Vagina (tissue), 2 donors: ENCODE measurements at regions not wholly inside any gene's neighbourhood (a gene's known extent, or its start where the extent isn't known, plus 50 kb on each side); places are given as distances from the start of the nearest gene placed in this dataset.

Experiments
- POLR2A ChIP-seq, 2 donors: fragments of 450-650 bp; IDR thresholded peaks; one replicate each; pipeline ENCODE4 v1.6.1; 2017; ENCODE audit warnings: antibody characterized with exemption in 2 of 2, mild to moderate bottlenecking in 2 of 2, moderate library complexity in 2 of 2
- TF ChIP-seq, protein P1 (sequence below), 3 experiments: fragments of 450-650 bp in 2 of 3; fragments of 200-600 bp in 1 of 3; sonication (generic) in 1 of 3; IDR thresholded peaks; one replicate each; pipeline ENCODE4 v1.5.1; 2017 to 2019; ENCODE audit warnings: antibody characterized with exemption in 3 of 3, mild to moderate bottlenecking in 2 of 3, moderate library complexity in 2 of 3

- TF ChIP-seq, protein P1, sequence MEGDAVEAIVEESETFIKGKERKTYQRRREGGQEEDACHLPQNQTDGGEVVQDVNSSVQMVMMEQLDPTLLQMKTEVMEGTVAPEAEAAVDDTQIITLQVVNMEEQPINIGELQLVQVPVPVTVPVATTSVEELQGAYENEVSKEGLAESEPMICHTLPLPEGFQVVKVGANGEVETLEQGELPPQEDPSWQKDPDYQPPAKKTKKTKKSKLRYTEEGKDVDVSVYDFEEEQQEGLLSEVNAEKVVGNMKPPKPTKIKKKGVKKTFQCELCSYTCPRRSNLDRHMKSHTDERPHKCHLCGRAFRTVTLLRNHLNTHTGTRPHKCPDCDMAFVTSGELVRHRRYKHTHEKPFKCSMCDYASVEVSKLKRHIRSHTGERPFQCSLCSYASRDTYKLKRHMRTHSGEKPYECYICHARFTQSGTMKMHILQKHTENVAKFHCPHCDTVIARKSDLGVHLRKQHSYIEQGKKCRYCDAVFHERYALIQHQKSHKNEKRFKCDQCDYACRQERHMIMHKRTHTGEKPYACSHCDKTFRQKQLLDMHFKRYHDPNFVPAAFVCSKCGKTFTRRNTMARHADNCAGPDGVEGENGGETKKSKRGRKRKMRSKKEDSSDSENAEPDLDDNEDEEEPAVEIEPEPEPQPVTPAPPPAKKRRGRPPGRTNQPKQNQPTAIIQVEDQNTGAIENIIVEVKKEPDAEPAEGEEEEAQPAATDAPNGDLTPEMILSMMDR (IDR thresholded peaks at IDR 0.05): no peak
- no peak for TF ChIP-seq POLR2A (IDR thresholded peaks at IDR 0.05)
These were observed 390.5 kb downstream of the FGF9 start for GRCh38 chr13:22061371-22061805.
